Brain microvascular endothelial cell (primary cell): ENCODE measurements at regions not wholly inside any gene's neighbourhood (a gene's known extent, or its start where the extent isn't known, plus 50 kb on each side); places are given as distances from the start of the nearest gene placed in this dataset.
"Not testable (repeated sequence)": the region's sequence is repeated elsewhere in the genome, so short reads cannot be mapped to it uniquely, and the experiment has no call there.

Experiments used
- DNase-seq: peaks from one replicate; pipeline ENCODE4 v3.0.0-alpha.2; 2020
- H3K27ac ChIP-seq: fragments of 250-450 bp; sonication (Bioruptor Pico); 2 replicates; pipeline ENCODE4 v1.5.1; 2020; ENCODE audit warnings: mild to moderate bottlenecking, moderate library complexity
- H3K27me3 ChIP-seq: fragments of 250-450 bp; sonication (Bioruptor Pico); replicated peaks from 2 replicates; pipeline ENCODE4 v1.5.1; 2020; ENCODE audit warnings: mild to moderate bottlenecking
- H3K36me3 ChIP-seq: fragments of 250-450 bp; sonication (Bioruptor Pico); replicated peaks from 2 replicates; pipeline ENCODE4 v1.5.1; 2020; ENCODE audit warnings: mild to moderate bottlenecking
- H3K4me3 ChIP-seq: 2 replicates; pipeline ENCODE4 v1.5.1; 2011; ENCODE audit warnings: low read depth, mild to moderate bottlenecking, control low read depth, low read length, moderate library complexity
- in situ Hi-C: cut with HindIII; loops from 2 replicates; pipeline ENCODE4 v1.10.0; 2017; ENCODE audit warnings: low sequenced_read_pairs, low pct_ligation_motif_present
- TF ChIP-seq, protein P1 (sequence below): IDR thresholded peaks from 2 replicates; pipeline ENCODE4 v1.5.1; 2011; ENCODE audit warnings: low read depth, mild to moderate bottlenecking, moderate library complexity, low read length, control low read depth, inconsistent platforms; ENCODE audit errors: missing control alignments

DNA sequence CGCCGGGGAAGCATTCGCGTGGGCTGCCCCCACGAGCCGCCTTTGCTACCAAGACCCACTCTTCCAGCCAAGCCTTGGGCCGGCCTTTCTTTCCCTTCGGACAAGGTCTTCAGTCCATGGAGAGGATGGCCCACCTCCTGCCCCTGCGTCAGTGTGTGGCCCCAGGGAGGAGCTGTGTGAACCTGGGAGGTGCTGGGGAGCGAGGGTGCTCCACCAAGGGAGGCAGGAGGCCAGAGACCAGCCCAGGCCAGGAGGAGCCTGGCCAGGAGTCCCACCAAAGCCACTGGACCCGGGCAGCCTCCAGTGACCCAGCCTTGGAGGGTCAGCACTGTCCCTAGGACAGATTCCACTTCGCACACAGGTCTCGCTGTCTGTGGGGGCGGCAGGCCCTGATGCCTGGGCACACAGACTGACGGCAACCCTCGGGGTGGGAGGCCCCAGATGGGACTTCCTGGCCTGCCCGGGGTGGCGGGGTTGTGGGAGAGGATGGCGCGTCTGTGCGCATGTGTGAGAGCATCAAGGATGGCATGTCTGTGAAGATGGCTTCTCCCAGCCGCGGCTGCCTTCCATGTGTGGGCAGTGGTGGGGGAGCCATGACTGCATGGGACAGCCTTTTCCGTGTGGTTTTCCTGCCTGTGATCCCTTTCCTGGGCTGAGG lies 113.3 kb upstream of the LPCAT1 start:
- no peak for DNase-seq
- in situ Hi-C loops = no loop called here
- Histone ChIP-seq H3K4me3 (no peak overlapping the region), H3K27ac (no peak overlapping the region), H3K36me3 (no peaks in the 10 kb centered on the region), H3K27me3 (peaks cover 6% of the 10 kb centered on the region)
- TF ChIP-seq, protein P1, sequence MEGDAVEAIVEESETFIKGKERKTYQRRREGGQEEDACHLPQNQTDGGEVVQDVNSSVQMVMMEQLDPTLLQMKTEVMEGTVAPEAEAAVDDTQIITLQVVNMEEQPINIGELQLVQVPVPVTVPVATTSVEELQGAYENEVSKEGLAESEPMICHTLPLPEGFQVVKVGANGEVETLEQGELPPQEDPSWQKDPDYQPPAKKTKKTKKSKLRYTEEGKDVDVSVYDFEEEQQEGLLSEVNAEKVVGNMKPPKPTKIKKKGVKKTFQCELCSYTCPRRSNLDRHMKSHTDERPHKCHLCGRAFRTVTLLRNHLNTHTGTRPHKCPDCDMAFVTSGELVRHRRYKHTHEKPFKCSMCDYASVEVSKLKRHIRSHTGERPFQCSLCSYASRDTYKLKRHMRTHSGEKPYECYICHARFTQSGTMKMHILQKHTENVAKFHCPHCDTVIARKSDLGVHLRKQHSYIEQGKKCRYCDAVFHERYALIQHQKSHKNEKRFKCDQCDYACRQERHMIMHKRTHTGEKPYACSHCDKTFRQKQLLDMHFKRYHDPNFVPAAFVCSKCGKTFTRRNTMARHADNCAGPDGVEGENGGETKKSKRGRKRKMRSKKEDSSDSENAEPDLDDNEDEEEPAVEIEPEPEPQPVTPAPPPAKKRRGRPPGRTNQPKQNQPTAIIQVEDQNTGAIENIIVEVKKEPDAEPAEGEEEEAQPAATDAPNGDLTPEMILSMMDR = no peak

DNA sequence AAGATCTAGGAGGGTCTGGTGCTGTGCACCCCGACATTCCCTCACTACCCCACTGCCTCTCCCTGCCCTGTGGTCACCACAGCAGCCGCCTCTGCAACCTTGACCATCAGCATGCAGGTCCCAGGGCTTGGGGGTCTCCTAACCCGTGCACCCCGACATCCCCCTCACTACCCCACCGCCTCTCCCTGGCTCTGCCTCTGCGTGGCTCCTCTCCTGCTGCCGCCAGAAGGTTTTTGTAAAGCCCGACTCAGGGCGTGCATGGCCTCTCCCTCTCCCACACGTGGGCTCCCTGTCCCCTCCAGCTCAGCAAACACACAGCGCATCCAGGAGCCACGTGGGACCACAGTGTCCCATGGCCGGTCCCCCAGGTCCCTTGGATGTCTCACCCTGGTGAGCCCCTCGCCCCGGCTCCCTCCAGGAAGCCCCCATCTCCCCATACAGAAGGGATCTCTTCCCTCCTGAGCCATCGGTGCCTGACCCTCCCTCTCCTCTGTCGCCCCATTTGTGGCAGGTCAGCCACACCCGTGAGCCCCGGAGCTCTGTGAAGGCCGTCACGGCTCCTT lies 112.5 kb upstream of the LPCAT1 start:
- H3K27ac ChIP-seq, H3K36me3 ChIP-seq, H3K4me3 ChIP-seq, H3K27me3 ChIP-seq, in situ Hi-C loops, DNase-seq: not testable (repeated sequence)

DNA sequence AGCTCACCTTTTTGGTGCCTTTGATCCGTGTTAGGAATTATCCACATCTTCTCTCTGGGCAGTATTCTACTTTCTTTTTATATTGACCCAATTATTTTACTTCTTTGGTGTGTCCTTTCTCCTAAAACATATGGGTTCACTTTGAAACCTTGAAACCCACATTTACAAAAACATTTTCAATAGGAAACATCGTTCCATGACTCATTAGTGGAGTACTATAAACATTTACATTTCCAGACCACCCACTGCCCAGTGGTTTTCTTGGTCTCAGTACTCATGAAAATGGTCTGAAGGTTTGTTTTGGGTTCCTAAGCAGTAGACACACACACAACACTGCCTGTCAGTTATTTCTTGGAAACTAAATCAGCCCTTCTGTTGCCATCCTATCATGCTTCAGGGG lies 111.7 kb upstream of the LPCAT1 start:
- H3K27ac ChIP-seq, H3K4me3 ChIP-seq, in situ Hi-C loops, H3K36me3 ChIP-seq: not testable (repeated sequence)
- H3K27me3 ChIP-seq = peaks cover 11% of the 10 kb centered on the region
- peak; percentile 54 for DNase-seq

DNA sequence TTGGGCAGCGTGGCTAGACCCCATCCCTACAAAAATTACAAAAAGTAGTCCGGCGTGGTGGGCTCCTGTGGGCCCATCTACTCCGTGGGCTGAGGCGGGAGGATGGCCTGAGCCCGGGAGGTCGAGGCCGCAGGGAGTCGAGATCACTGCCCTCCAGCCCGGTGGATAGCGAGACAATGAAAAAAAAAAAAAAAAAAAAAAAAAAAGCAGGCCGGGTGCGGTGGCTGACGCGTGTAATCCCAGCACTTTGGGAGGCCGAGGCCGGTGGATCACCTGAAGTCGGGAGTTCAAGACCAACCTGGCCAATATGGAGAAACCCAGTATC lies 110.5 kb upstream of the LPCAT1 start:
- H3K4me3 ChIP-seq = peak overlapping the region; percentile 35
- no peak overlapping the region for H3K27ac ChIP-seq
- in situ Hi-C loops = no loop called here
- peaks cover 15% of the 10 kb centered on the region for H3K27me3 ChIP-seq
- no peak for DNase-seq
- no peaks in the 10 kb centered on the region for H3K36me3 ChIP-seq
- TF ChIP-seq, protein P1 = no peak

DNA sequence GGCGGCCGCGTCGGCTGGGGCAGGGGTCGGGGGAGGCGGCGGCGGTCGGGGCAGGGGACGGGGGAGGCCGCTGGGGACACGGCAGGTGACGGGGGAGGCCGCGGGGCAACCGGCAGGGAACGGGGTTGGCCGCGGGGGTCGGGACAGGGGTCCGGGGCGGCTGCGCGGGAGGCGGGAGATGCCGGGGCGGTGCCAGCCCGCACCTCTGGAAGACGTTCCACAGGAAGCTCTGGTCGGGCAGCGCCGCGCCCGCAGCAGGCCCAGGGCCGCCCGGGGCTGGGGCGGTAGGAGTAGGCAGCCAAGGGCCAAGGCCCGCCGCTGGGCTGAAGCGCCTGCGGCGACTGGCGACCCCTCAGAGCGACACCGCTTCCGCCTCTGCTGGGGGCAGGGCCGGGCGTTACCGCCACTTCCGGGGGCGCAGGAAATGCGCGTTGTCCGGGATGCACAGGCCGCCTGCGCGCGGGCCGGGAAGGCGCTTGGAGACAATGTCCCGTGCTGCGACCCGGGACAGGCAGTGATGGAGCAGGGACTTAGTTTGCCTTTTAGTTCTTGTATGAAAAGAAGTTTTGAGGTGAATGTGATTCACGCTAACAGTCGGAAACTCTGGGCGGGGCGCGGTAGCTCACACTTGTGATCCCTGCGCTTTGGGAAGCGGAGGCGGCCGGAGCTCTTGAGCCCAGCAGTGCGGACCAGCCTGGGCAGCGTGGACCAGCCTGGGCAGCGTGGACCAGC lies 110.0 kb upstream of the LPCAT1 start:
- in situ Hi-C loops = no loop called here
- no peak overlapping the region for H3K27ac ChIP-seq
- H3K4me3 ChIP-seq = peak overlapping the region; percentile 35
- peaks cover 12% of the 10 kb centered on the region for H3K27me3 ChIP-seq
- H3K36me3 ChIP-seq = no peaks in the 10 kb centered on the region
- TF ChIP-seq, protein P1 = no peak
- peak; percentile 8 for DNase-seq

DNA sequence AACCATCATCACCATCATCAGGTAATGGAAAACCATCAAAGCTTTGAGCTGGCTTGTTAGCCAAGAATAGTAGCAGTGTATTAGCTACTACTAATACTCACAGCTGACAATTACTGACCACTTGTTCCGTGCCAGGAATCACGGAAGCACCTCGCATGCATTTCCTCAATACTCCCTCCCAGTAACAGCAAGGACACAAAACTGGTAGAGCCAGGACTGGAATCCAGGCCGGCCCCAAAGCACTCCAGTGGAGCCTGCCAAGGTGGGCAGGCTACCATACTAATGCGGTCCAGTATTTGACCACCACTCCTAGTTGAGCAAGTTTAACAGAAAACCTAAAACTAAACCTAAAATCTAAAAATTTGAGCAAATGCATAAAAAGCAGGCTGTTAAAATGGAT lies 107.2 kb upstream of the LPCAT1 start:
- H3K27me3 ChIP-seq = peaks cover 12% of the 10 kb centered on the region
- in situ Hi-C loops, DNase-seq, H3K27ac ChIP-seq, H3K36me3 ChIP-seq, H3K4me3 ChIP-seq: not testable (repeated sequence)

DNA sequence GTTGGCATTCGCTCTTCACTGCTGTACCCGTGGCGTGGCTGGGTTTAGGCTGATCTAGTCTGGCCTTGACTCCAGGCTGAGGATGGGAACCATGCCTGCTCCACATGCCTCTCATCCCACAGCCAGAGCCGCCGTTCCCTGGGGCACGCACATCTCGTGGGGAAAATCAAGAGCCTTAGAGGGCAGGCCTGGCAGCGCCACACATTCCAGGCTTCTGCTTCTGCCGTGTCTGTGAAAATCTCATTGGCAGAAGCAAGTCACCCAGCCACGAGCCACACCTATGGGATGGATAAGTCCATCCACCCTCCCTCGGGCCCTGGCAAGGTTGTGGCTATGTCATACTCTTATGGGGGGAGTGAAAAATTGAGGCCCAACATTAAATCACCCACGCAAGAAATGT lies 102.6 kb upstream of the LPCAT1 start:
- H3K36me3 ChIP-seq, H3K27ac ChIP-seq, DNase-seq, H3K27me3 ChIP-seq, in situ Hi-C loops, H3K4me3 ChIP-seq: not testable (repeated sequence)

DNA sequence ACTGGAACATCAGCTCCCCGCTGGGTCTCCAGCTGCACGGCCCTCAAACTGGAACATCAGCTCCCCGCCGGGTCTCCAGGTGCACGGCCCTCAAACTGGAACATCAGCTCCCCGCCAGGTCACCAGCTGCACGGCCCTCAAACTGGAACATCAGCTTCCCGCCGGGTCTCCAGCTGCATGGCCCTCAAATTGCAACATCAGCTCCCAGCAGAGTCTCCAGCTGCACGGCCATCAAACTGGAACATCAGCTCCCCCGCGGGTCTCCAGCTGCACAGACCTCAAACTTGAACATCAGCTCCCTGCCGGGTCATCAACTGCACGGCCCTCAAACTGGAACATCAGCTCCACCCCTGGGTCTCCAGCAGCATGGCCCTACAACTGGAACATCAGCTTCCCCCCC lies 95.8 kb upstream of the LPCAT1 start:
- H3K36me3 ChIP-seq, H3K4me3 ChIP-seq, DNase-seq, in situ Hi-C loops, H3K27ac ChIP-seq: not testable (repeated sequence)
- peaks cover 14% of the 10 kb centered on the region for H3K27me3 ChIP-seq

DNA sequence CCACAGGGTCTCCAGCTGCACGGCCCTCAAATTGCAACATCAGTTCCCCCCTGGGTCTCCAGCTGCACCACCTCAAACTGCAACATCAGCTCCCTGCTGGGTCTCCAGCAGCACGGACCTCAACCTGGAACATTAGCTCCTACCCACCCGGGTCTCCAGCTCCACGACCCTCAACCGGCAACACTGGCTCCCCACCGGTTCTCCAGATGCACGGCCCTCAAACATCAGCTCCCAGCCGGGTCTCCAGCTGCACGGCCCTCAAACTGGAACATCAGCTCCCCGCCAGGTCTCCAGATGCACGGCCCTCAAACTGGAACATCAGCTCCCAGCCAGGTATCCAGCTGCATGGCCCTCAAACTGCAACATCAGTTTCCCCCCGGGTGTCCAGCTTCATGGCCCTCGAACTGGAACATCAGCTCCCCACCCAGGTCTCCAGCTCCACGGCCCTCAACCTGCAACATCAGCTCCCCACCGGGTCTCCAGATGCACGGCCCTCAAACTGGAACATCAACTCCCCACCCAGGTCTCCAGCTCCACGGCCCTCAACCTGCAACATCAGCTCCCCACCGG lies 94.6 kb upstream of the LPCAT1 start:
- in situ Hi-C loops, H3K4me3 ChIP-seq, H3K36me3 ChIP-seq, H3K27ac ChIP-seq, DNase-seq: not testable (repeated sequence)
- peaks cover 14% of the 10 kb centered on the region for H3K27me3 ChIP-seq

DNA sequence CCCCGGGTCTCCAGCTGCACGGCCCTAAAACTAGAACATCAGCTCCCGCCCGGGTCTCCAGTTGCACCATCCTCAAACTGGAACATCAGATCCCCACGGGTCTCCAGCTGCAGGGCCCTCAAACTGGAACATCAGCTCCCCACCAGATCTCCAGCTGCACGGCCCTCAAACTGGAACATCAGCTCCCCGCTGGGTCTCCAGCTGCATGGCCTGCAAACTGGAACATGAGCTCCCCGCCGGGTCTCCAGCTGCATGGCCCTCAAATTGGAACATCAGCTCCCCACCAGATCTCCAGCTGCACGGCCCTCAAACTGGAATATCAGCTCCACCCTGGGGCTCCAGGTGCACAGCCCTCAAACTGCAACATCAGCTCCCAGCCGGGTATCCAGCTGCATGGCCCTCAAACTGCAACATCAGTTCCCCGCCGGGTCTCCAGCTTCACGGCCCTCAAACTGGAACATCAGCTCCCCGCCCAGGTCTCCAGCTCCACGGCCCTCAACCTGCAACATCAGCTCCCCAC lies 93.5 kb upstream of the LPCAT1 start:
- DNase-seq, in situ Hi-C loops, H3K36me3 ChIP-seq, H3K4me3 ChIP-seq, H3K27ac ChIP-seq: not testable (repeated sequence)
- H3K27me3 ChIP-seq = peaks cover 14% of the 10 kb centered on the region

DNA sequence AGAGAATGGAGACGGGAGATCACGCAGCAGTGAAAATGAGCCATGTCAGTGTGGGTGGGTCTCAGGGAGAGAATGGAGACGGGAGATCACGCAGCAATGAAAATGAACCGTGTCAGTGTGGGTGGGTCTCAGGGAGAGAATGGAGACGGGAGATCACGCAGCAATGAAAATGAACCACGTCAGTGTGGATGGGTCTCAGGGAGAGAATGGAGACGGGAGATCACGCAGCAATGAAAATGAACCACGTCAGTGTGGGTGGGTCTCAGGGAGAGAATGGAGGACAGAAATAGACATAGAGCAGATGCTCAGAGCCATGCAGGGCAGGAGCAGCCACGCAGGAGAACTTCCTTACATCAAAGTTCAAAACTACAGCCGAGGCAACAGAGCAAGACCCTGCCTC lies 89.8 kb upstream of the LPCAT1 start:
- H3K27me3 ChIP-seq = peaks cover 20% of the 10 kb centered on the region
- H3K27ac ChIP-seq, in situ Hi-C loops, H3K36me3 ChIP-seq, DNase-seq, H3K4me3 ChIP-seq: not testable (repeated sequence)
